Astrocyte of the cerebellum (primary cell): ENCODE measurements at regions not wholly inside any gene's neighbourhood (a gene's known extent, or its start where the extent isn't known, plus 50 kb on each side); places are given as distances from the start of the nearest gene placed in this dataset.

Experiments used
- DNase-seq: peaks from one replicate; pipeline ENCODE4 v3.0.0-alpha.2; 2011; ENCODE audit warnings: low read depth
- H3K4me3 ChIP-seq: 2 replicates; pipeline ENCODE4 v1.5.1; 2011; ENCODE audit warnings: mild to moderate bottlenecking, low read depth, low read length, moderate library complexity
- in situ Hi-C: cut with HindIII; loops from 2 replicates; pipeline ENCODE4 v1.10.0; 2017; ENCODE audit warnings: low sequenced_read_pairs
- TF ChIP-seq, protein P1 (sequence below): IDR thresholded peaks from 2 replicates; pipeline ENCODE4 v1.5.1; 2012; ENCODE audit warnings: low read length, low read depth, moderate library complexity, mild to moderate bottlenecking; ENCODE audit errors: missing control alignments

DNA sequence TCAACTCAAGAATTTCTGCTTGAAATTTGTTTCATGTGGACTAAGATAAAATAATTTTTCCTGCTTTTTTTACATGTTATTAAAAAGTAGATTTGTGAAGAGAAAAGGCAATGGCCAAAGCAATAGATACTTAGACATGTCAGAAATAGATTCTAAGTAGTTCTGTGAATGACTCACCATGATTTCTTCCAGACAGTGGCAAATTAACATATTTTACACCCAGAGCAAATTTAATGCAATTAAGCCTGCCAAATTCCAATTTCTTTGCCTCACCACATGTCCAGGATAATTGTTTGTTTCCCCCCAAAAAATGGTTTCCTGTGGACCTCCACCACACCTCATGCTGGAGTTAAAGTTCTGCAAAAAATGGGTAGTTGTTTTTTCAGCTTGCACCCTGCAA lies 651.4 kb downstream of the CETN3 start:
- DNase-seq: no peak
- no peak overlapping the region for H3K4me3 ChIP-seq
- TF ChIP-seq, protein P1, sequence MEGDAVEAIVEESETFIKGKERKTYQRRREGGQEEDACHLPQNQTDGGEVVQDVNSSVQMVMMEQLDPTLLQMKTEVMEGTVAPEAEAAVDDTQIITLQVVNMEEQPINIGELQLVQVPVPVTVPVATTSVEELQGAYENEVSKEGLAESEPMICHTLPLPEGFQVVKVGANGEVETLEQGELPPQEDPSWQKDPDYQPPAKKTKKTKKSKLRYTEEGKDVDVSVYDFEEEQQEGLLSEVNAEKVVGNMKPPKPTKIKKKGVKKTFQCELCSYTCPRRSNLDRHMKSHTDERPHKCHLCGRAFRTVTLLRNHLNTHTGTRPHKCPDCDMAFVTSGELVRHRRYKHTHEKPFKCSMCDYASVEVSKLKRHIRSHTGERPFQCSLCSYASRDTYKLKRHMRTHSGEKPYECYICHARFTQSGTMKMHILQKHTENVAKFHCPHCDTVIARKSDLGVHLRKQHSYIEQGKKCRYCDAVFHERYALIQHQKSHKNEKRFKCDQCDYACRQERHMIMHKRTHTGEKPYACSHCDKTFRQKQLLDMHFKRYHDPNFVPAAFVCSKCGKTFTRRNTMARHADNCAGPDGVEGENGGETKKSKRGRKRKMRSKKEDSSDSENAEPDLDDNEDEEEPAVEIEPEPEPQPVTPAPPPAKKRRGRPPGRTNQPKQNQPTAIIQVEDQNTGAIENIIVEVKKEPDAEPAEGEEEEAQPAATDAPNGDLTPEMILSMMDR: no peak
- in situ Hi-C loops: no loop called here

DNA sequence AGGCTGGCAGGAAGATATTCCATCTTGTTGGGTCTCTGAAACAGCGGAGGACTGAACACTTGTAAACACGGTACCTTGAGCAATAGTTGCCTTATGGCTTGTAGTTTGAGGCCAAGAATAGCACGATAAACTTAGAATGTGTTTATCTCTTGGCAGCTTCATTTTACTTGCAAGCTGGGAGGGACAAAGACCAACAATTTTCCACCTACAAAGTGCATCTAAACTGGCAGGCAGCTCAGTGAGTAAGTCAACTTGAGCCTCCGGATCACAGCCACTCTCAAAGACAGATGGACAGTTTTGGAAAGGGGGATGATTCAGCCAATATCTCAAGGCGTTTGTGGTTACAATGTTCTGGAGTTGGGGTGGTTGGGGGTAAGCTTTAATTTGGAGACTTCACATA lies 652.6 kb downstream of the CETN3 start:
- TF ChIP-seq, protein P1: no peak
- DNase-seq: peak; percentile 23
- no peak overlapping the region for H3K4me3 ChIP-seq
- in situ Hi-C loops: no loop called here

DNA sequence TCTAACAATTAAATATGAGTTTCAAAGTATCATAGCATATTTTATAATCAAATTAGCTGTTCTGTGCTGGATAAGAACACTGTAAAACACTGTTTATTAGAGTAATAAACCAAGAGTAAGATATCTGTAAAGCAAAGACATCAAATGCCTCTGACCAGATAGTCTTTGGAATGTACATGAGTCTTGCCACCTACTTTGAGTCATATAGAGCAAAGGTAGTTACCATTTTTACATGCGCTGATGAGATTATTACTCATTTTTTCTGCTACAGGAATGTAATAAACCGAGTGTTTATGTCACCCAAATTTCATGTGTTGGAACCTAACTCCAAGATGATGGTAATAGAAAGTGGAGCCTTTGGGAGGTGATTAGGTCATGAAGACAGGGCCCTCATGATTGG lies 654.5 kb downstream of the CETN3 start:
- in situ Hi-C loops: no loop called here
- H3K4me3 ChIP-seq: no peak overlapping the region
- no peak for DNase-seq
- TF ChIP-seq, protein P1: no peak

DNA sequence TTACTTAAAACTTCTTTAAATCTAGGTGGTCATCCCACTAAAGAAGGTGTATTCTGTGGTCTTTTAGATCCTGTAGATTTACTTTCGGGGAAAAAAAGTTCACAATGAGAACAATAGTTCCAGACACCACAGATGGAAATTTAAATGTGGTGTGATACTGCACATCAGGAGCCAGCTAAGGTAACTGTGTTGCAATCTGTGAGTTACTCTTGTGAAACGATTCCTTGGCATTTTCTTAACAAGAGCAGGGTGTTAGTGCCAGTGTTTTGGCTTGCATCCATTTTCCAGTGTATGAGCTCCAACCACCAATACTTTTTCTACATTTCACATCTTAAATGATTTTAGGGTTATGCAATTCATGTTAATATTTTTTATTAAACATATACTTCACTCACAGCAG lies 674.5 kb downstream of the CETN3 start:
- no peak overlapping the region for H3K4me3 ChIP-seq
- in situ Hi-C loops: loop anchor here (25.0 kb wide), 1 partner anchor 998 kb away; no protein-coding TSS in a partner anchor
- no peak for DNase-seq
- TF ChIP-seq, protein P1: no peak

DNA sequence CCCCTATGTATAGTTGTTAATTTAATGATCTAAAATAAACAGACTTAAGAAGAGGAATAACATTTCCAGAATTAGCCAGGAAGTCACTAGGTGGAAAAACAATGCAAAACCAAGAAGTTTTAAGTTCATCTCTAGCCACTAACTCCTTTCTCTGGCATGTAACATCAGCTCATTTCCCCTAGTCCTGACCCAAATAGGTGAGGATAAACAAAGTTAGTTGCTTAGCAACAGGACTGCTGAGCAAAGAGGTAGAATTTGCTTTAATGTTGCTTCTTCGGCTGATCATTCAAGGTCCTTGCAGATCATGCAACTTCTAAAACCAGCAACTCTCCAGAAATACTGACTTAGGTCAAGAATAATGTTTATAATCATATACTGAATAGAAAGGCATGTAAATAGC lies 675.8 kb downstream of the CETN3 start:
- H3K4me3 ChIP-seq: no peak overlapping the region
- no peak for DNase-seq
- TF ChIP-seq, protein P1: no peak
- in situ Hi-C loops: loop anchor here (25.0 kb wide), 1 partner anchor 996 kb away; no protein-coding TSS in a partner anchor

- TF ChIP-seq, protein P1: peak; percentile 31
- DNase-seq: peak; percentile 9
- in situ Hi-C loops: loop anchor here (25.0 kb wide), 1 partner anchor 992 kb away; no protein-coding TSS in a partner anchor
- H3K4me3 ChIP-seq: no peak overlapping the region
Observed at GRCh38 chr5:89729623-89730301, 679.8 kb downstream of the CETN3 start.
